ENCODE measurements at regions not wholly inside any gene's neighbourhood (a gene's known extent, or its start where the extent isn't known, plus 50 kb on each side); places are given as distances from the start of the nearest gene placed in this dataset.

- ChIA-PET POLR2A (no interaction called here), CTCF (no interaction called here)
- TF ChIP-seq L3MBTL2 (conservative IDR thresholded peaks at IDR 0.05) (no peak), FOXA1 (IDR thresholded peaks at IDR 0.05) (no peak), ARNT (IDR thresholded peaks at IDR 0.05) (no peak), SUZ12 (IDR thresholded peaks at IDR 0.05) (no peak), CTBP1 (IDR thresholded peaks at IDR 0.05; ENCODE audit: borderline replicate concordance) (no peak), TARDBP (IDR thresholded peaks at IDR 0.05) (no peak), ZNF384 (IDR thresholded peaks at IDR 0.05) (no peak), SP1 (IDR thresholded peaks at IDR 0.05) (no peak), NFRKB (IDR thresholded peaks at IDR 0.05) (no peak), FOXM1 (IDR thresholded peaks at IDR 0.05; ENCODE audit: borderline replicate concordance) (no peak), FOXK2 (IDR thresholded peaks at IDR 0.05) (no peak), BHLHE40 (IDR thresholded peaks at IDR 0.05; ENCODE audit: borderline replicate concordance) (no peak), LEF1 (IDR thresholded peaks at IDR 0.05; ENCODE audit: borderline replicate concordance) (no peak), HDGF (IDR thresholded peaks at IDR 0.05; ENCODE audit: borderline replicate concordance) (no peak), PKNOX1 (IDR thresholded peaks at IDR 0.05) (no peak)
- DNase-seq (ENCODE audit: extremely low spot score), result no peak
Measured at GRCh38 chr4:99763635-99764101, 53.0 kb upstream of the DAPP1 start.

GRCh38 chr4:99762728-99763127 is 53.9 kb upstream of the DAPP1 start:
- CTCF ChIA-PET, result no interaction called here
- no peak for DNase-seq (ENCODE audit: extremely low spot score)
- POLR2A ChIA-PET, result no interaction called here
- TF ChIP-seq SP1 (IDR thresholded peaks at IDR 0.05) (no peak), L3MBTL2 (conservative IDR thresholded peaks at IDR 0.05) (no peak), ARNT (IDR thresholded peaks at IDR 0.05) (no peak), ZNF384 (IDR thresholded peaks at IDR 0.05) (no peak), CTBP1 (IDR thresholded peaks at IDR 0.05; ENCODE audit: borderline replicate concordance) (no peak), PKNOX1 (IDR thresholded peaks at IDR 0.05) (no peak), BHLHE40 (IDR thresholded peaks at IDR 0.05; ENCODE audit: borderline replicate concordance) (no peak), ELF4 (IDR thresholded peaks at IDR 0.05) (no peak), SUZ12 (IDR thresholded peaks at IDR 0.05) (no peak), FOXK2 (IDR thresholded peaks at IDR 0.05) (no peak), HDGF (IDR thresholded peaks at IDR 0.05; ENCODE audit: borderline replicate concordance) (no peak), FOXA1 (IDR thresholded peaks at IDR 0.05) (no peak), NFRKB (IDR thresholded peaks at IDR 0.05) (no peak)

GRCh38 chr4:99759988-99760387 is 56.6 kb upstream of the DAPP1 start:
- ChIA-PET POLR2A (no interaction called here), CTCF (no interaction called here)
- DNase-seq (ENCODE audit: extremely low spot score), result no peak
- TF ChIP-seq PKNOX1 (IDR thresholded peaks at IDR 0.05), result no peak
- no peak for TF ChIP-seq SP1 (IDR thresholded peaks at IDR 0.05)
- TF ChIP-seq L3MBTL2 (conservative IDR thresholded peaks at IDR 0.05), result no peak
- no peak for TF ChIP-seq HDGF (IDR thresholded peaks at IDR 0.05; ENCODE audit: borderline replicate concordance)
- no peak for TF ChIP-seq SUZ12 (IDR thresholded peaks at IDR 0.05)
- TF ChIP-seq FOXK2 (IDR thresholded peaks at IDR 0.05), result no peak
- TF ChIP-seq ARNT (IDR thresholded peaks at IDR 0.05), result no peak
- TF ChIP-seq NFRKB (IDR thresholded peaks at IDR 0.05), result no peak
- no peak for TF ChIP-seq FOXA1 (IDR thresholded peaks at IDR 0.05)
- no peak for TF ChIP-seq TARDBP (IDR thresholded peaks at IDR 0.05)
- no peak for TF ChIP-seq ELF4 (IDR thresholded peaks at IDR 0.05)
- no peak for TF ChIP-seq ZNF384 (IDR thresholded peaks at IDR 0.05)
- TF ChIP-seq BHLHE40 (IDR thresholded peaks at IDR 0.05; ENCODE audit: borderline replicate concordance), result no peak
- TF ChIP-seq FOXM1 (IDR thresholded peaks at IDR 0.05; ENCODE audit: borderline replicate concordance), result no peak
- TF ChIP-seq CTBP1 (IDR thresholded peaks at IDR 0.05; ENCODE audit: borderline replicate concordance), result no peak
- TF ChIP-seq LEF1 (IDR thresholded peaks at IDR 0.05; ENCODE audit: borderline replicate concordance), result no peak

DNA sequence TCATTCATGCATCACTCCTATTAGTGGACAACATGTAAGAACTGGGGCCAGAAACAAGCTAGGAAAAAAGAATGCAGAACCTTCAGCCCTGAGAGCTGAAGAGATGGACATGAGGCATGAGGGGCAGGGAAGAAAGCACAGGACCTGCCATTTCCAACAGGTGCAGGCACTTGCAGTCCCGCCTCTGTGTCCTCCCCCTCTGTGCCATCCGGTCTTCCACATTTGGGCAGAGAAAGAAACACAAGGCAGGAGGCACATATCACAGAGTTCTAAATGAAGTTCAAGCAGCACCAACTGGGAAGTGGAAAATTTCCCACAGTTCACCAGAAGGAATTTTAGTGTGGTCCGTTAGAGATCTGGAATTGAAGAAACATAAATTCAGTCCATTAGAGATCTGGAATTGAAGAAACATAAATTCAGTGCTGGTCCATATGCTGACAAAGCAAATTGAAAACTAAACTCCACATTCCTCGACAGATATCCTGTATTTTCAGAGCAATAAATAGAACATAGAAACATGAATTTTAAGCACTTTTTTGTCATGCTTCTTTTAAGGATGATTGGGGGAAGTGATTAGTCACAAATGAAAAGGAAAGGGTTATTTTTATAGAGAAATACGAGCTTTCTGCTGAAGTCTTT is 57.2 kb upstream of the DAPP1 start:
- DNase-seq (ENCODE audit: extremely low spot score), result no peak
- CTCF ChIA-PET, result no interaction called here
- POLR2A ChIA-PET, result no interaction called here
- TF ChIP-seq FOXK2 (IDR thresholded peaks at IDR 0.05) (no peak), ARNT (IDR thresholded peaks at IDR 0.05) (no peak), NFRKB (IDR thresholded peaks at IDR 0.05) (no peak), BHLHE40 (IDR thresholded peaks at IDR 0.05; ENCODE audit: borderline replicate concordance) (no peak), L3MBTL2 (conservative IDR thresholded peaks at IDR 0.05) (no peak), FOXM1 (IDR thresholded peaks at IDR 0.05; ENCODE audit: borderline replicate concordance) (no peak), HDGF (IDR thresholded peaks at IDR 0.05; ENCODE audit: borderline replicate concordance) (no peak), CTBP1 (IDR thresholded peaks at IDR 0.05; ENCODE audit: borderline replicate concordance) (no peak)

DNA sequence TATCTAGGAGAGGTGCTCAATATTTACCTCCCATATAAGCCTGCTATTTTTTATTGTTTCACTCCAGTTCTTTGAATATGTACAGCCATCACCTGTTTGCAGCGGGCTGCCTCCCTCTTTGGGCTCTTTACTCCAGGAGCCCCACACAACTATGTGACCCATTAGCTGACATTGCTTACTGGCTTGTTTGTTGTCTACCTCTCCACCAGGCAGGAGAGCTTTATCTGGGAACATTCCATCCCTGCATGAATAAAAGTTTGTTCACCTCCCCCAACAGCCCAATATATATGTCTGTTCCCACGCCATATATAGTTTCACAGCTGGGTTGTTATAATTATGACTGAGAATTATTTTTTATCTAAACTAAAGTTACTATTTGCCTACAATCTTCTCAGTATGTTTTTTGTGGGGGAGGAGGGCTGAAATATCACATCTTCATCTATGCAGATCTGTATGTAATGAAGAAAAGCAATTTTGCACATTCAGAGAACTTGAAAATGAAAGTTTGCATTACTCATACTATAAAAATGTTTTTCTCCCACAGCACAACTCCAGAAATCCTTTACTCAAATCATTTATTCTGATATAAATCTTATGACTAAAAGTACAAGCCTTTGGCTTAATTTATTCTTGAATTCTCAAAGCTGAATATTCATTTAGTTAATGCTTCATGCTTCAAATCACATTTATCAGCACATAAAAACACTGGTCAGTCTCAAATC is 61.2 kb upstream of the DAPP1 start:
- DNase-seq (ENCODE audit: extremely low spot score), result no peak
- POLR2A ChIA-PET, result no interaction called here
- CTCF ChIA-PET, result interaction anchor here (0.5 kb wide), 1 partner anchor 154 kb away, joined by 4 read pairs; no protein-coding TSS in a partner anchor
- TF ChIP-seq SP1 (IDR thresholded peaks at IDR 0.05) (no peak), PKNOX1 (IDR thresholded peaks at IDR 0.05) (no peak), ZNF384 (IDR thresholded peaks at IDR 0.05) (no peak), LEF1 (IDR thresholded peaks at IDR 0.05; ENCODE audit: borderline replicate concordance) (no peak), SUZ12 (IDR thresholded peaks at IDR 0.05) (no peak), CTBP1 (IDR thresholded peaks at IDR 0.05; ENCODE audit: borderline replicate concordance) (no peak)

Data from HEK293T (cell line).